Body of pancreas (tissue), 4 donors: ENCODE measurements at regions not wholly inside any gene's neighbourhood (a gene's known extent, or its start where the extent isn't known, plus 50 kb on each side); places are given as distances from the start of the nearest gene placed in this dataset.

Experiments
- POLR2A ChIP-seq, 3 donors: fragments of 450-650 bp; IDR thresholded peaks; one replicate each; pipeline ENCODE4 v1.6.1; 2016; ENCODE audit warnings: antibody characterized with exemption in 3 of 3, mild to moderate bottlenecking in 2 of 3
- TF ChIP-seq, protein P1 (sequence below), 7 experiments: fragments of 450-650 bp in 4 of 7; fragments of 200-600 bp in 3 of 7; sonication (generic) in 3 of 7; IDR thresholded peaks; one replicate each; pipeline ENCODE4 v1.5.1; 2016 to 2019; ENCODE audit warnings: antibody characterized with exemption in 7 of 7

- no peak for TF ChIP-seq POLR2A (IDR thresholded peaks at IDR 0.05)
- TF ChIP-seq, protein P1, sequence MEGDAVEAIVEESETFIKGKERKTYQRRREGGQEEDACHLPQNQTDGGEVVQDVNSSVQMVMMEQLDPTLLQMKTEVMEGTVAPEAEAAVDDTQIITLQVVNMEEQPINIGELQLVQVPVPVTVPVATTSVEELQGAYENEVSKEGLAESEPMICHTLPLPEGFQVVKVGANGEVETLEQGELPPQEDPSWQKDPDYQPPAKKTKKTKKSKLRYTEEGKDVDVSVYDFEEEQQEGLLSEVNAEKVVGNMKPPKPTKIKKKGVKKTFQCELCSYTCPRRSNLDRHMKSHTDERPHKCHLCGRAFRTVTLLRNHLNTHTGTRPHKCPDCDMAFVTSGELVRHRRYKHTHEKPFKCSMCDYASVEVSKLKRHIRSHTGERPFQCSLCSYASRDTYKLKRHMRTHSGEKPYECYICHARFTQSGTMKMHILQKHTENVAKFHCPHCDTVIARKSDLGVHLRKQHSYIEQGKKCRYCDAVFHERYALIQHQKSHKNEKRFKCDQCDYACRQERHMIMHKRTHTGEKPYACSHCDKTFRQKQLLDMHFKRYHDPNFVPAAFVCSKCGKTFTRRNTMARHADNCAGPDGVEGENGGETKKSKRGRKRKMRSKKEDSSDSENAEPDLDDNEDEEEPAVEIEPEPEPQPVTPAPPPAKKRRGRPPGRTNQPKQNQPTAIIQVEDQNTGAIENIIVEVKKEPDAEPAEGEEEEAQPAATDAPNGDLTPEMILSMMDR (IDR thresholded peaks at IDR 0.05) = no peak
Observed at GRCh38 chr2:125456693-125457363, 1199.1 kb upstream of the GYPC start.
